GM12864 (cell line): ENCODE measurements at regions not wholly inside any gene's neighbourhood (a gene's known extent, or its start where the extent isn't known, plus 50 kb on each side); places are given as distances from the start of the nearest gene placed in this dataset.
"Not testable (repeated sequence)": the region's sequence is repeated elsewhere in the genome, so short reads cannot be mapped to it uniquely, and the experiment has no call there.

Experiments used
- DNase-seq: peaks from one replicate; pipeline ENCODE4 v3.0.0-alpha.2; 2011; ENCODE audit warnings: low read depth
- H3K4me3 ChIP-seq: 2 replicates; pipeline ENCODE4 v1.5.1; 2011; ENCODE audit warnings: mild to moderate bottlenecking, low read depth, low read length, control low read depth
- TF ChIP-seq, protein P1 (sequence below): IDR thresholded peaks from 2 replicates; pipeline ENCODE4 v1.5.1; 2011; ENCODE audit warnings: low read depth, mild to moderate bottlenecking, moderate library complexity, low read length, control low read depth, inconsistent platforms; ENCODE audit errors: missing control alignments

DNA sequence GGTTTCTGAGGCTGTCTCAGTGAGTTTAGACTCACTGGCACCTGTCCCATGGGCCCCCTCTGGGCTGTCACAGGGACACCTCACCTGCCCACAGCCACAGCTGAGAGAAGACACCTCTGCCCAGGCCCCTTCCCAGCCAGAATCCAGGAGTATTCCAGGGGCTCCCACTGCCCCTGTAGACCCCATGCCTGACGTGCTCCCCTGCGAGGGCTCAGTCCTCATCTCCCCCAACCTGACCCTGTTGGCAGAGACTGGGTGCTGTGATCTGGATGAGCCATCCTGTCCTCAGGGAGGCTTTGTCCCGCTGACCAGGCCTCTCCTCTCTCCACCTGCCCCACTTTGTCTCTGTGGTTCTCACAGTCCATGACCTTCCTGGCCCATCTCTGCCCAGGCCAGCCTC, 89.4 kb downstream of the DHRS2 start:
- TF ChIP-seq, protein P1, sequence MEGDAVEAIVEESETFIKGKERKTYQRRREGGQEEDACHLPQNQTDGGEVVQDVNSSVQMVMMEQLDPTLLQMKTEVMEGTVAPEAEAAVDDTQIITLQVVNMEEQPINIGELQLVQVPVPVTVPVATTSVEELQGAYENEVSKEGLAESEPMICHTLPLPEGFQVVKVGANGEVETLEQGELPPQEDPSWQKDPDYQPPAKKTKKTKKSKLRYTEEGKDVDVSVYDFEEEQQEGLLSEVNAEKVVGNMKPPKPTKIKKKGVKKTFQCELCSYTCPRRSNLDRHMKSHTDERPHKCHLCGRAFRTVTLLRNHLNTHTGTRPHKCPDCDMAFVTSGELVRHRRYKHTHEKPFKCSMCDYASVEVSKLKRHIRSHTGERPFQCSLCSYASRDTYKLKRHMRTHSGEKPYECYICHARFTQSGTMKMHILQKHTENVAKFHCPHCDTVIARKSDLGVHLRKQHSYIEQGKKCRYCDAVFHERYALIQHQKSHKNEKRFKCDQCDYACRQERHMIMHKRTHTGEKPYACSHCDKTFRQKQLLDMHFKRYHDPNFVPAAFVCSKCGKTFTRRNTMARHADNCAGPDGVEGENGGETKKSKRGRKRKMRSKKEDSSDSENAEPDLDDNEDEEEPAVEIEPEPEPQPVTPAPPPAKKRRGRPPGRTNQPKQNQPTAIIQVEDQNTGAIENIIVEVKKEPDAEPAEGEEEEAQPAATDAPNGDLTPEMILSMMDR, result no peak
- no peak for DNase-seq
- no peak overlapping the region for H3K4me3 ChIP-seq

DNA sequence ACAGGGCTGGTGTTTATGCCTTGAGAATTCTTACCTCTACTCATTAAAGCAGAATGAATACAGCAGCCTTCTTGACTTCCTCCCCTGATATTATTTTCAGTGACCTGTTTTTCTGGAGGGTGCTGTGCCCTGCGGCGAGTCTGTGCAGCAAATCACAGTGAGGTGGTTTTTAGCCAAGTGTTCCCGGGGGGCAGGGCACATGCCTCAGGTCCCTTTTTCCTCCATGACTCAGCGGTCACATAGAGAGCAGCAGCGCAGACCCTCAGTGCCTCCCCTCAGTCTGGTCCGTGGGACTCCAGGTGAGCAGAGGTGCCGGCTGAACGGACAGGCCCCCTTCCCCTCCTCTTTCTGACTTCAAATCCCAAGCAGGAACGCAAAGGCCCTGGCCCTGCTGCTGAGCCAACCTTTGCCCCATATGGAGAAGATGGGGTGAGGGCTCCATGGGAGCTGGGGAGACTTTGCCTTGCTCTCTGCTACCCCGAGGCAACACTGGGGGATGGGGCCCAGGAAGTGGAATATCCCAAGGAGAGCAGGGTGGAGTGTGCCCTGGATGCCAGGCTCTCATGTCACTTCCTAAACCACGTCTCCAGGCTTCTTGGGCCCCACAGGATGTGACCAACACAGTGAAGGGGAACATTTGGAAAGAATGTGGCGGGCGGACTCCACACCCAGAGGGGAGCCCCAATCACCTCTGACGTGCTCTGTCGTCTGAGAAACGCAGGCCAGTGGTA, 90.0 kb downstream of the DHRS2 start:
- TF ChIP-seq, protein P1, result no peak
- H3K4me3 ChIP-seq, result no peak overlapping the region

DNA sequence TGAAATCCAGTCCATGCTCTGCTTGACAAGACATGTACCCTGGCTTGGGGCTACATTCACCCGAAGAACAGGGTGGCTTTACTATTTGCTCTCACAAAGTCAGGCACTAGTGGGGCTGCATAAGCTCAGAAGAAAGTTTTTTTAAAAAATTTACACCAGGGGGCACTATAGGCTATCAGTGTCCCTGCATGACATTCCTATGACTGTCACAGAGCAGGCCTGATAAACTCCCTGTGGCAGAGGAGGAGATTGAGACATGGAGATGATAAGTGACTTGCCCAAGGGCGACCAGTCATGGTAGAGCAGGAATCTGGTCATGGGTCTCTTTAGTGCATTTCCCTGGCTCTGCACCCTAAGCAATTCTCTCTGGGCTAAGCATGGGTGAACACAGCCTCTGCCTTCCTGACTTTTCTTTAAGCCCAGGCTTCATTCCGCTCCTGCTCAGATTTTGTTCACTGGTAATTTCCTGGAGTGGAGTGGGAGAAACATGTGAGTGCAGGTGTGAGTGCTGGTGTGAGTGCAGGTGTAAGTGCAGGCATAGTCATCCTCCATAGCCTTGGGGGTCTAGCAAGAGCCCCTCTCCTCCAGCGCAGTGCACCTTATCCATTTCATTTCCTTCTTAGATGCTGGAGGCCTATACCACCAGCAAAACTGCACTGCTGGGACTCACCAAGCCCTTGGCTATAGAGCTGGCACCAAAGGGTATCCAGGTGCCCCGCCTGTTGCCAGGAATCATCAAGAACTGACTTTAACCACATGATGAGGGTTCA, 91.6 kb downstream of the DHRS2 start:
- DNase-seq, result no peak
- TF ChIP-seq, protein P1, result peak; percentile 50
- H3K4me3 ChIP-seq, result no peak overlapping the region

More for the DNA sequence above, 90.0 kb downstream of the DHRS2 start:
- DNase-seq, result no peak

DNA sequence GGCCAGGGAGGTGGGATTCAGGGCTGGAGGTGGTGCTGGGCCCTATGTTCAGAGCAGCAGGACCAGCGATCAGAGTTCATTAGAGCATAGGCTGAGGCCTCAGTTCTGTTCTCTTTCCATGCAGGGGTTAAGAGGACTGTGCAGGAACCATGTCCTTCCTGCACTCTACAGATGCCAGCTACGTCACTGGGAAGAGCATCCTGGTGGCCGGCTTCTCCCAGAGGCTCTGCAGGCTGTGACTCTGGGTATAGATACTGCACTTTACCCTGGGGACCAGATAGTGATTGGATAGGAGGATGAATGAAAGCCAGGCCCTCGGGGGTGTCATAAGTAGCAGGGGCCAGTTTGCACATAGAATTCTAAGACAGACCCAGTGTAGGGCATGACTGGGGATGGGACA, 92.6 kb downstream of the DHRS2 start:
- no peak for DNase-seq
- H3K4me3 ChIP-seq, result no peak overlapping the region
- TF ChIP-seq, protein P1, result no peak

DNA sequence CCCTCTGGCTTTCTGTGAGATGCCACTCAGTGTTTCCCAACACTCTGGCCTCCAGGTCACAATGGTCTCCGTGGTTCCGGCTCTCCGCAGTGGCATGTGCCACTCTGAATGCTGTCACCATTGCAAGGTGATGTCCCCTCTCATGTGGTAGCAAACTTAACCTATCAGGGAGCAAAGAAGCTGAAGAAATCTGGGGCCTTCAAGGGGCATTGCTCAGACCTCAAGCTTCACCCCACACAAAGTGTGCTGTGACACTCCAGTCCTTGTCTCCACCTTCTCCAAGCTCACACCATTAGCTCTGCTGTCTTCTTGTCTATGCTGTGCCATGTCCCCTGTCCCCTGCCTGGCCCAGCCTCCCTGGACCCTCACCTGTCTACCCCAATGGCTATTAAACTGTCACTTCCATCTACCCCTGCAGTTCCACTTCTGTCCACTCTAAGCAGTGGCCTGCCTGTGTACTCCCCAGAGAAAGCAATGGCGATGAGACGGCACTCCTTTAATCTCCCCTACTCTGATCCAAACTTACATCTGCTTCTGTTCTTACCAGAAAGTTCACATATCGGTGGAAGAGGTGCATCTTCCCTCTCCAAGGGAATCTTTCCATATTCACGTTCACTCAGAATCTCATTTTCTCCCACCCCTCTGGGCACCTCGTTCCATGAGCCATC, 93.7 kb downstream of the DHRS2 start:
- H3K4me3 ChIP-seq, result no peak overlapping the region
- TF ChIP-seq, protein P1, result peak; percentile 22
- no peak for DNase-seq

DNA sequence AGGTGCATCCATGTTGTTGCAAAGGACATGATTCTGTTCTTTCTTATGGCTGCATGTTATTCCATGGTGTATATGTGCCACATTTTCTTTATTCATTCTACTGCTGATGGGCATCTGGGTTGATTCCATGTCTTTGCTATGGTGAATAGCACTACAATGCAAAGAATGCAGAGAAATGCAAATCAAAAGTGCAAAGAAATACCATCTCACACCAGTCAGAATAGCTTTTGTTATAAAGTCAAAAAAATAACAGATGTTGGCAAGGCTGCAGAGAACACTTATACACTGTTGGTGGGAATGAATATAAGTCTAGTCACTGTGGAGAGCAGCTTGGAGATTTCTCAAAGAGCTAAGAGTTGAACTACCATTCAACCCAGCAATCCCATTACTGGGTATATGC, 99.2 kb downstream of the DHRS2 start:
- TF ChIP-seq, protein P1, result no peak
- no peak overlapping the region for H3K4me3 ChIP-seq
- no peak for DNase-seq

DNA sequence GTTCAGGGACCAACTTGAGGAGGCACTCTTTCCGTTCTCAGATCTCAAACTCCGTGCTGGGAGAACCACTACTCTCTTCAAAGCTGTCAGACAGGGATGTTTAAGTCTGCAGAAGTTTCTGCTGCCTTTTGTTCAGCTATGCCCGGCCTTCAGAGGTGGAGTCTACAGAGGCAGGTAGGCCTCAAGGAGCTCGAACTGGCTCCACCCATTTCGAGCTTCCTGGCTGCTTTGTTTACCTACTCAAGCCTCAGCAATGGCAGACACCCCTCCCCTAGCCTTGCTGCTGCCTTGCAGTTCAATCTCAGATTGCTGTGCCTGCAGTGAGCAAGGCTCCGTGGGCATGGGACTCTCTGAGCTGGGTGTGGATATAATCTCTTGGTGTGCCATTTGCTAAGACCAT, 108.2 kb downstream of the DHRS2 start:
- not testable (repeated sequence) for H3K4me3 ChIP-seq, DNase-seq
